GM12874 (cell line): ENCODE measurements at regions not wholly inside any gene's neighbourhood (a gene's known extent, or its start where the extent isn't known, plus 50 kb on each side); places are given as distances from the start of the nearest gene placed in this dataset.

Source experiments
- CTCF ChIP-seq: IDR thresholded peaks from 2 replicates; pipeline ENCODE4 v1.5.1; 2011; ENCODE audit warnings: low read depth, mild to moderate bottlenecking, control low read depth, low read length, moderate library complexity; ENCODE audit not compliant: insufficient read depth

GRCh38 chr14:85907536-85907935 is 377.6 kb downstream of the FLRT2 start:
- no peak for TF ChIP-seq CTCF

- TF ChIP-seq CTCF = no peak
Observed at GRCh38 chr14:85897808-85898207, 367.9 kb downstream of the FLRT2 start.

- TF ChIP-seq CTCF = no peak
Observed at GRCh38 chr14:85895603-85896002, 365.7 kb downstream of the FLRT2 start.

- TF ChIP-seq CTCF = no peak
Observed at GRCh38 chr14:85892251-85892650, 362.3 kb downstream of the FLRT2 start.

GRCh38 chr14:85883966-85884365 is 354.0 kb downstream of the FLRT2 start:
- no peak for TF ChIP-seq CTCF

GRCh38 chr14:85883101-85883500 is 353.2 kb downstream of the FLRT2 start:
- TF ChIP-seq CTCF = no peak

- TF ChIP-seq CTCF = no peak
Observed at GRCh38 chr14:85881935-85882334, 352.0 kb downstream of the FLRT2 start.

GRCh38 chr14:85878874-85879273 is 348.9 kb downstream of the FLRT2 start:
- no peak for TF ChIP-seq CTCF
